Activated CD4-positive, alpha-beta T cell treated with anti-CD3 and anti-CD28 coated beads, Interleukin-2, amount 10 ng/mL, durations not matched to agents 24 days and 14 days (primary cell): ENCODE measurements at regions not wholly inside any gene's neighbourhood (a gene's known extent, or its start where the extent isn't known, plus 50 kb on each side); places are given as distances from the start of the nearest gene placed in this dataset.
"Not testable (repeated sequence)": the region's sequence is repeated elsewhere in the genome, so short reads cannot be mapped to it uniquely, and the experiment has no call there.

Source experiments
- DNase-seq: peaks from one replicate; pipeline ENCODE4 v3.0.0; 2022
- H3K27ac Mint-ChIP-seq: one replicate; pipeline ENCODE4 v1.8.0; 2022; ENCODE audit warnings: mild to moderate bottlenecking, mixed read lengths
- H3K27me3 Mint-ChIP-seq: one replicate; pipeline ENCODE4 v1.8.0; 2022; ENCODE audit warnings: mixed read lengths
- H3K36me3 Mint-ChIP-seq: one replicate; pipeline ENCODE4 v1.8.0; 2022; ENCODE audit warnings: low read depth, mild to moderate bottlenecking, mixed read lengths
- H3K4me1 Mint-ChIP-seq: one replicate; pipeline ENCODE4 v1.8.0; 2021; ENCODE audit warnings: mixed read lengths
- H3K4me3 Mint-ChIP-seq: one replicate; pipeline ENCODE4 v1.8.0; 2022; ENCODE audit warnings: mild to moderate bottlenecking, moderate library complexity, mixed read lengths
- H3K9me3 Mint-ChIP-seq: one replicate; pipeline ENCODE4 v1.8.0; 2021; ENCODE audit warnings: mixed read lengths
- intact Hi-C: fragments of 100-400 bp; cut with micrococcal nuclease; formaldehyde crosslinking; loops from one replicate; pipeline ENCODE4 v1.15.1; 2023

- not testable (repeated sequence) for H3K9me3 Mint-ChIP-seq, DNase-seq
Observed at GRCh38 chr4:9660955-9661354, 120.5 kb upstream of the DRD5 start.

GRCh38 chr4:9670725-9671124 is 110.7 kb upstream of the DRD5 start:
- H3K9me3 Mint-ChIP-seq, H3K27me3 Mint-ChIP-seq, H3K27ac Mint-ChIP-seq, intact Hi-C loops, H3K36me3 Mint-ChIP-seq, H3K4me1 Mint-ChIP-seq, H3K4me3 Mint-ChIP-seq, DNase-seq: not testable (repeated sequence)

More at GRCh38 chr4:9660955-9661354, 120.5 kb upstream of the DRD5 start:
- intact Hi-C loops, H3K4me1 Mint-ChIP-seq, H3K36me3 Mint-ChIP-seq, H3K4me3 Mint-ChIP-seq, H3K27ac Mint-ChIP-seq, H3K27me3 Mint-ChIP-seq: not testable (repeated sequence)

GRCh38 chr4:9677357-9677756 is 104.1 kb upstream of the DRD5 start:
- H3K4me3 Mint-ChIP-seq, H3K27me3 Mint-ChIP-seq, intact Hi-C loops, H3K36me3 Mint-ChIP-seq, H3K27ac Mint-ChIP-seq, DNase-seq, H3K9me3 Mint-ChIP-seq, H3K4me1 Mint-ChIP-seq: not testable (repeated sequence)

- no peak for DNase-seq
- Mint-ChIP-seq H3K36me3 (no peaks in the 10 kb centered on the region), H3K27ac (no peak overlapping the region), H3K4me1 (no peaks in the 10 kb centered on the region), H3K9me3 (no peaks in the 10 kb centered on the region), H3K27me3 (no peaks in the 10 kb centered on the region), H3K4me3 (no peak overlapping the region)
- intact Hi-C loops, result no loop called here
Observed at GRCh38 chr4:9679704-9680478, 101.5 kb upstream of the DRD5 start.

- H3K9me3 Mint-ChIP-seq, H3K27me3 Mint-ChIP-seq, DNase-seq, H3K4me1 Mint-ChIP-seq, H3K27ac Mint-ChIP-seq, intact Hi-C loops, H3K4me3 Mint-ChIP-seq, H3K36me3 Mint-ChIP-seq: not testable (repeated sequence)
Observed at GRCh38 chr4:9683174-9683573, 98.3 kb upstream of the DRD5 start.

GRCh38 chr4:9685016-9685415 is 96.4 kb upstream of the DRD5 start:
- H3K4me3 Mint-ChIP-seq, H3K36me3 Mint-ChIP-seq, DNase-seq, H3K27me3 Mint-ChIP-seq, intact Hi-C loops, H3K9me3 Mint-ChIP-seq, H3K4me1 Mint-ChIP-seq, H3K27ac Mint-ChIP-seq: not testable (repeated sequence)

- Mint-ChIP-seq H3K27ac (no peak overlapping the region), H3K9me3 (no peaks in the 10 kb centered on the region), H3K4me1 (peaks cover under 1% of the 10 kb centered on the region), H3K27me3 (peaks cover 4% of the 10 kb centered on the region), H3K4me3 (no peak overlapping the region), H3K36me3 (no peaks in the 10 kb centered on the region)
- DNase-seq, result no peak
- intact Hi-C loops, result no loop called here
Observed at GRCh38 chr4:9685692-9686091, 95.7 kb upstream of the DRD5 start.

- H3K27ac Mint-ChIP-seq, result peak overlapping the region; percentile 45
- intact Hi-C loops, H3K27me3 Mint-ChIP-seq, H3K36me3 Mint-ChIP-seq, H3K9me3 Mint-ChIP-seq, DNase-seq: not testable (repeated sequence)
- H3K4me3 Mint-ChIP-seq, result peak overlapping the region; percentile 83
- peaks cover 19% of the 10 kb centered on the region for H3K4me1 Mint-ChIP-seq
Observed at GRCh38 chr4:9690636-9691237, 90.7 kb upstream of the DRD5 start.

GRCh38 chr4:9691238-9692065 is 90.0 kb upstream of the DRD5 start:
- DNase-seq, result peak; percentile 97
- peaks cover 22% of the 10 kb centered on the region for H3K4me1 Mint-ChIP-seq
- H3K4me3 Mint-ChIP-seq, result peak overlapping the region; percentile 83
- H3K27ac Mint-ChIP-seq, result peak overlapping the region; percentile 45
- intact Hi-C loops, result no loop called here
- H3K27me3 Mint-ChIP-seq, result peaks cover 4% of the 10 kb centered on the region
- no peaks in the 10 kb centered on the region for H3K36me3 Mint-ChIP-seq
- no peaks in the 10 kb centered on the region for H3K9me3 Mint-ChIP-seq

- DNase-seq, H3K27me3 Mint-ChIP-seq, H3K9me3 Mint-ChIP-seq, intact Hi-C loops, H3K4me3 Mint-ChIP-seq, H3K27ac Mint-ChIP-seq, H3K36me3 Mint-ChIP-seq: not testable (repeated sequence)
- peaks cover 23% of the 10 kb centered on the region for H3K4me1 Mint-ChIP-seq
Observed at GRCh38 chr4:9692791-9693491, 88.5 kb upstream of the DRD5 start.

- H3K27me3 Mint-ChIP-seq, DNase-seq, H3K4me3 Mint-ChIP-seq, H3K9me3 Mint-ChIP-seq, intact Hi-C loops, H3K27ac Mint-ChIP-seq, H3K36me3 Mint-ChIP-seq: not testable (repeated sequence)
- peaks cover 23% of the 10 kb centered on the region for H3K4me1 Mint-ChIP-seq
Observed at GRCh38 chr4:9694403-9694802, 87.0 kb upstream of the DRD5 start.

- H3K36me3 Mint-ChIP-seq, H3K4me3 Mint-ChIP-seq, H3K27me3 Mint-ChIP-seq, H3K27ac Mint-ChIP-seq, intact Hi-C loops, H3K9me3 Mint-ChIP-seq: not testable (repeated sequence)
- DNase-seq, result peak; percentile 72
- H3K4me1 Mint-ChIP-seq, result peaks cover 19% of the 10 kb centered on the region
Observed at GRCh38 chr4:9695994-9696393, 85.4 kb upstream of the DRD5 start.

- H3K9me3 Mint-ChIP-seq, H3K27me3 Mint-ChIP-seq, DNase-seq, H3K27ac Mint-ChIP-seq, H3K36me3 Mint-ChIP-seq, intact Hi-C loops, H3K4me3 Mint-ChIP-seq: not testable (repeated sequence)
- H3K4me1 Mint-ChIP-seq, result peaks cover 17% of the 10 kb centered on the region
Observed at GRCh38 chr4:9696561-9696960, 84.9 kb upstream of the DRD5 start.

- H3K36me3 Mint-ChIP-seq, H3K27me3 Mint-ChIP-seq, H3K4me1 Mint-ChIP-seq, H3K27ac Mint-ChIP-seq, H3K4me3 Mint-ChIP-seq, H3K9me3 Mint-ChIP-seq, DNase-seq, intact Hi-C loops: not testable (repeated sequence)
Observed at GRCh38 chr4:9702019-9702418, 79.4 kb upstream of the DRD5 start.
